Neural cell (in vitro differentiated cells): ENCODE measurements at regions not wholly inside any gene's neighbourhood (a gene's known extent, or its start where the extent isn't known, plus 50 kb on each side); places are given as distances from the start of the nearest gene placed in this dataset.

Experiments used
- H2AFZ ChIP-seq: fragments of 200-600, 300-800 bp; sonication (generic), shearing (Covaris generic); 2 replicates; pipeline ENCODE4 v1.6.0; 2014; ENCODE audit warnings: low read depth, mild to moderate bottlenecking, antibody characterized with exemption, low read length, moderate library complexity
- H3F3A ChIP-seq: fragments of 200-600 bp; shearing (Covaris generic); 2 replicates; pipeline ENCODE4 v1.6.1; 2016; ENCODE audit warnings: mild to moderate bottlenecking, moderate library complexity, mixed read lengths, antibody characterized with exemption, low read length; ENCODE audit not compliant: insufficient read depth, poor library complexity, severe bottlenecking
- H3K27ac ChIP-seq: fragments of 200-600, 300-800 bp; sonication (generic), shearing (Covaris generic); 2 replicates; pipeline ENCODE4 v1.5.1; 2014; ENCODE audit warnings: mild to moderate bottlenecking, low read length, moderate library complexity
- H3K27me3 ChIP-seq: fragments of 300-800, 200-600 bp; sonication (generic), shearing (Covaris generic); 2 replicates; pipeline ENCODE4 v1.6.0; 2014; ENCODE audit warnings: mild to moderate bottlenecking, low read depth, low read length, moderate library complexity; ENCODE audit not compliant: insufficient read depth
- H3K36me3 ChIP-seq: fragments of 300-800, 200-600 bp; sonication (generic), shearing (Covaris generic); 2 replicates; pipeline ENCODE4 v1.5.1; 2014; ENCODE audit warnings: mild to moderate bottlenecking, antibody characterized with exemption, low read length, moderate library complexity; ENCODE audit not compliant: insufficient read depth
- H3K4me2 ChIP-seq: fragments of 300-800, 200-600 bp; sonication (generic), shearing (Covaris generic); 2 replicates; pipeline ENCODE4 v1.6.0; 2014; ENCODE audit warnings: mild to moderate bottlenecking, low read length
- H3K4me3 ChIP-seq: fragments of 300-800, 200-600 bp; sonication (generic), shearing (Covaris generic); 2 replicates; pipeline ENCODE4 v1.5.1; 2014; ENCODE audit warnings: mild to moderate bottlenecking, low read length, moderate library complexity
- H3K79me2 ChIP-seq: fragments of 200-600 bp; shearing (Covaris generic); replicated peaks from 2 replicates; pipeline ENCODE4 v1.6.0; 2014; ENCODE audit warnings: mild to moderate bottlenecking, low read length, moderate library complexity; ENCODE audit not compliant: insufficient read depth
- H3K9ac ChIP-seq: fragments of 300-800, 200-600 bp; sonication (generic), shearing (Covaris generic); 2 replicates; pipeline ENCODE4 v1.6.1; 2016; ENCODE audit warnings: mild to moderate bottlenecking, low read length, mixed read lengths
- H3K9me2 ChIP-seq: fragments of 200-600 bp; shearing (Covaris generic); 2 replicates; pipeline ENCODE4 v1.6.1; 2016; ENCODE audit warnings: mild to moderate bottlenecking, low read length, mixed read lengths; ENCODE audit not compliant: insufficient read depth
- H3K9me3 ChIP-seq: fragments of 200-600, 300-800 bp; sonication (generic), shearing (Covaris generic); 2 replicates; pipeline ENCODE4 v1.6.1; 2016; ENCODE audit warnings: mild to moderate bottlenecking, mixed run types, low read length, moderate library complexity, mixed read lengths
- H4K20me1 ChIP-seq: fragments of 200-600 bp; shearing (Covaris generic); 2 replicates; pipeline ENCODE4 v1.6.1; 2016; ENCODE audit warnings: mild to moderate bottlenecking, mixed run types; ENCODE audit not compliant: insufficient read depth
- CTCF ChIP-seq: fragments of 450-650 bp; IDR thresholded peaks from 2 replicates; pipeline ENCODE4 v1.5.1; 2014; ENCODE audit warnings: antibody characterized with exemption, mild to moderate bottlenecking, moderate library complexity; ENCODE audit not compliant: poor library complexity, severe bottlenecking
- EP300 ChIP-seq: fragments of 450-650 bp; conservative IDR thresholded peaks from 2 replicates; pipeline ENCODE4 v1.6.1; 2014; ENCODE audit warnings: antibody characterized with exemption, mild to moderate bottlenecking, moderate library complexity; ENCODE audit not compliant: poor library complexity, severe bottlenecking
- EZH2 ChIP-seq: fragments of 200-600, 300-800 bp; shearing (Covaris generic), sonication (generic); IDR thresholded peaks from 2 replicates; pipeline ENCODE4 v1.6.1; 2014; ENCODE audit warnings: antibody characterized with exemption, low read length, borderline replicate concordance, mild to moderate bottlenecking; ENCODE audit not compliant: insufficient read depth, poor library complexity, severe bottlenecking
- MXI1 ChIP-seq: fragments of 450-650 bp; conservative IDR thresholded peaks from 2 replicates; pipeline ENCODE4 v1.6.1; 2014; ENCODE audit warnings: antibody characterized with exemption, mild to moderate bottlenecking; ENCODE audit not compliant: poor library complexity, severe bottlenecking
- POLR2AphosphoS5 ChIP-seq: IDR thresholded peaks from 2 replicates; pipeline ENCODE4 v1.6.1; 2012
- RAD21 ChIP-seq: fragments of 450-650 bp; conservative IDR thresholded peaks from 2 replicates; pipeline ENCODE4 v1.6.1; 2014; ENCODE audit warnings: antibody characterized with exemption, mild to moderate bottlenecking, moderate library complexity
- SMC3 ChIP-seq: fragments of 450-650 bp; conservative IDR thresholded peaks from 2 replicates; pipeline ENCODE4 v1.6.1; 2014; ENCODE audit warnings: antibody characterized with exemption, mild to moderate bottlenecking, moderate library complexity; ENCODE audit not compliant: poor library complexity
- TAF1 ChIP-seq: IDR thresholded peaks from 2 replicates; pipeline ENCODE4 v1.6.1; 2012; ENCODE audit warnings: low read depth
- TF ChIP-seq, protein P1 (sequence below): IDR thresholded peaks from 2 replicates; pipeline ENCODE4 v1.6.1; 2012; ENCODE audit warnings: borderline replicate concordance

GRCh38 chr4:33715841-33716395, 2528.4 kb downstream of the ARAP2 start:
- no peak overlapping the region for H3K27ac ChIP-seq
- no peak overlapping the region for H2AFZ ChIP-seq
- H3K9ac ChIP-seq: no peak overlapping the region
- H4K20me1 ChIP-seq: no peaks in the 10 kb centered on the region
- no peak overlapping the region for H3K4me2 ChIP-seq
- H3F3A ChIP-seq: no peaks in the 10 kb centered on the region
- H3K9me3 ChIP-seq: no peaks in the 10 kb centered on the region
- TF ChIP-seq RAD21 (no peak), SMC3 (no peak), EZH2 (no peak), MXI1 (no peak), TAF1 (no peak), EP300 (no peak), CTCF (no peak), POLR2AphosphoS5 (no peak)
- TF ChIP-seq, protein P1, sequence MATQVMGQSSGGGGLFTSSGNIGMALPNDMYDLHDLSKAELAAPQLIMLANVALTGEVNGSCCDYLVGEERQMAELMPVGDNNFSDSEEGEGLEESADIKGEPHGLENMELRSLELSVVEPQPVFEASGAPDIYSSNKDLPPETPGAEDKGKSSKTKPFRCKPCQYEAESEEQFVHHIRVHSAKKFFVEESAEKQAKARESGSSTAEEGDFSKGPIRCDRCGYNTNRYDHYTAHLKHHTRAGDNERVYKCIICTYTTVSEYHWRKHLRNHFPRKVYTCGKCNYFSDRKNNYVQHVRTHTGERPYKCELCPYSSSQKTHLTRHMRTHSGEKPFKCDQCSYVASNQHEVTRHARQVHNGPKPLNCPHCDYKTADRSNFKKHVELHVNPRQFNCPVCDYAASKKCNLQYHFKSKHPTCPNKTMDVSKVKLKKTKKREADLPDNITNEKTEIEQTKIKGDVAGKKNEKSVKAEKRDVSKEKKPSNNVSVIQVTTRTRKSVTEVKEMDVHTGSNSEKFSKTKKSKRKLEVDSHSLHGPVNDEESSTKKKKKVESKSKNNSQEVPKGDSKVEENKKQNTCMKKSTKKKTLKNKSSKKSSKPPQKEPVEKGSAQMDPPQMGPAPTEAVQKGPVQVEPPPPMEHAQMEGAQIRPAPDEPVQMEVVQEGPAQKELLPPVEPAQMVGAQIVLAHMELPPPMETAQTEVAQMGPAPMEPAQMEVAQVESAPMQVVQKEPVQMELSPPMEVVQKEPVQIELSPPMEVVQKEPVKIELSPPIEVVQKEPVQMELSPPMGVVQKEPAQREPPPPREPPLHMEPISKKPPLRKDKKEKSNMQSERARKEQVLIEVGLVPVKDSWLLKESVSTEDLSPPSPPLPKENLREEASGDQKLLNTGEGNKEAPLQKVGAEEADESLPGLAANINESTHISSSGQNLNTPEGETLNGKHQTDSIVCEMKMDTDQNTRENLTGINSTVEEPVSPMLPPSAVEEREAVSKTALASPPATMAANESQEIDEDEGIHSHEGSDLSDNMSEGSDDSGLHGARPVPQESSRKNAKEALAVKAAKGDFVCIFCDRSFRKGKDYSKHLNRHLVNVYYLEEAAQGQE: no peak
- no peaks in the 10 kb centered on the region for H3K9me2 ChIP-seq
- no peaks in the 10 kb centered on the region for H3K79me2 ChIP-seq
- no peaks in the 10 kb centered on the region for H3K36me3 ChIP-seq
- H3K27me3 ChIP-seq: no peaks in the 10 kb centered on the region
- H3K4me3 ChIP-seq: no peak overlapping the region

DNA sequence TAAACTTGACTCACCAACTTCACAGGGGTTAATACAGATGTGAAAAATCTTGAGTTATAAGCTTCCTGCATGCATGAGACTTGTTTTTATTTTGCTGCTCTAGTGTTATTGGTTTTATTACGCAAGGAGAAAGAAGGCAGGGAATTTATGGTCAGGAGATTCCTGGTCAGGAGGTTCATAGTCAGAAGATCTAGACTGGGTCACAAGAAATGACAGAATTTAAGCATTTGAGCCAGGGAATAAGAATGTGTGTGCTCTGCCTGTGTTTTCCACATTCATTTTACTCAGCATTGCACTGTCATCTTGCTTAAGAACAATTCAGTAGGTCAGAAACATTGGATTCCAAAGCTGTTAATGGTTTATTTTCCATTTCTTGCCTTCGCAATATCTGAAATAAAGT, 2522.1 kb downstream of the ARAP2 start:
- no peaks in the 10 kb centered on the region for H3K9me3 ChIP-seq
- no peak overlapping the region for H3K27ac ChIP-seq
- TF ChIP-seq EP300 (no peak), EZH2 (no peak), POLR2AphosphoS5 (no peak), RAD21 (no peak), CTCF (no peak), MXI1 (no peak), SMC3 (no peak), TAF1 (no peak)
- TF ChIP-seq, protein P1: no peak
- H3K9me2 ChIP-seq: no peaks in the 10 kb centered on the region
- H3F3A ChIP-seq: no peaks in the 10 kb centered on the region
- no peak overlapping the region for H2AFZ ChIP-seq
- no peak overlapping the region for H3K4me2 ChIP-seq
- H3K4me3 ChIP-seq: no peak overlapping the region
- no peaks in the 10 kb centered on the region for H4K20me1 ChIP-seq
- H3K27me3 ChIP-seq: no peaks in the 10 kb centered on the region
- H3K36me3 ChIP-seq: no peaks in the 10 kb centered on the region
- H3K9ac ChIP-seq: no peak overlapping the region
- H3K79me2 ChIP-seq: no peaks in the 10 kb centered on the region
